SJSA1 (cell line): ENCODE measurements at regions not wholly inside any gene's neighbourhood (a gene's known extent, or its start where the extent isn't known, plus 50 kb on each side); places are given as distances from the start of the nearest gene placed in this dataset.

Source experiments
- DNase-seq, 2 experiments: peaks; one replicate each; pipeline ENCODE4 v3.0.0-alpha.2; 2015 to 2020; ENCODE audit warnings: low spot score in 2 of 2, low read depth in 1 of 2
- H3K27ac ChIP-seq: fragments of 250-450 bp; sonication (Bioruptor Pico); 2 replicates; pipeline ENCODE4 v1.5.1; 2020; ENCODE audit warnings: mild to moderate bottlenecking, moderate library complexity
- H3K27me3 ChIP-seq: fragments of 250-450 bp; sonication (Bioruptor Pico); replicated peaks from 2 replicates; pipeline ENCODE4 v1.5.1; 2020; ENCODE audit warnings: mild to moderate bottlenecking, moderate library complexity
- H3K36me3 ChIP-seq: fragments of 250-450 bp; sonication (Bioruptor Pico); 2 replicates; pipeline ENCODE4 v1.5.1; 2020; ENCODE audit warnings: mild to moderate bottlenecking
- H3K4me1 ChIP-seq: fragments of 250-450 bp; sonication (Bioruptor Pico); replicated peaks from 2 replicates; pipeline ENCODE4 v1.6.1; 2021; ENCODE audit warnings: mild to moderate bottlenecking
- H3K4me3 ChIP-seq: fragments of 250-450 bp; sonication (Bioruptor Pico); 2 replicates; pipeline ENCODE4 v1.5.1; 2020; ENCODE audit warnings: mild to moderate bottlenecking
- H3K9me3 ChIP-seq: fragments of 250-450 bp; sonication (Bioruptor Pico); replicated peaks from 2 replicates; pipeline ENCODE4 v1.5.1; 2020; ENCODE audit warnings: mild to moderate bottlenecking

DNA sequence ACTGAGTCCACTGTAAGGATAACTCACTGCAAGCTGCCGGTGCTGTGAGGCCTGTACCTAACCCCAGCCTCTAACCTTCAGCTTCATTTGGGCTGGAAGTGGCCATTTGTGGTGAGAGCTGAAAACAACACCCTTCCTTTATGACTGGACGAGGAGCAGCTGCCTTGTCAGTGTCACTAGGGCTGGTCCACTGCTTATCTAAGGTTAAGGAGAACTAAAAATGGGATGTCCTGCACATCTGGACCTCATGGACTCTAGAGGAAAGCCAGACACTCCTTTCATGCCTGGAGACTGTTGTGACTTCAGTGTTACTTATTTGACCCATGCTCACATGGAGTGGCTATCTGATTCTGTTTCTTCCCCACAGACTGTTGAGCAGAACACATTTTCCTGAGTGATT, 139.9 kb downstream of the ZNF518B start:
- no peaks in the 10 kb centered on the region for H3K27me3 ChIP-seq
- no peaks in the 10 kb centered on the region for H3K9me3 ChIP-seq
- H3K4me1 ChIP-seq, result no peaks in the 10 kb centered on the region
- H3K4me3 ChIP-seq, result no peak overlapping the region
- no peaks in the 10 kb centered on the region for H3K36me3 ChIP-seq
- H3K27ac ChIP-seq, result no peak overlapping the region
- no peak for DNase-seq

- no peak overlapping the region for H3K4me3 ChIP-seq
- no peaks in the 10 kb centered on the region for H3K9me3 ChIP-seq
- no peaks in the 10 kb centered on the region for H3K27me3 ChIP-seq
- no peak overlapping the region for H3K27ac ChIP-seq
- no peaks in the 10 kb centered on the region for H3K36me3 ChIP-seq
- no peaks in the 10 kb centered on the region for H3K4me1 ChIP-seq
- no peak for DNase-seq
These were observed 140.4 kb downstream of the ZNF518B start for GRCh38 chr4:10316851-10317250.

- no peaks in the 10 kb centered on the region for H3K36me3 ChIP-seq
- no peaks in the 10 kb centered on the region for H3K27me3 ChIP-seq
- no peak overlapping the region for H3K27ac ChIP-seq
- H3K4me1 ChIP-seq, result no peaks in the 10 kb centered on the region
- no peak for DNase-seq
- H3K4me3 ChIP-seq, result no peak overlapping the region
- H3K9me3 ChIP-seq, result no peaks in the 10 kb centered on the region
These were observed 141.6 kb downstream of the ZNF518B start for GRCh38 chr4:10315638-10316037.

- H3K4me1 ChIP-seq, result no peaks in the 10 kb centered on the region
- DNase-seq, result no peak
- H3K27ac ChIP-seq, result no peak overlapping the region
- H3K36me3 ChIP-seq, result no peaks in the 10 kb centered on the region
- H3K9me3 ChIP-seq, result no peaks in the 10 kb centered on the region
- no peaks in the 10 kb centered on the region for H3K27me3 ChIP-seq
- no peak overlapping the region for H3K4me3 ChIP-seq
These were observed 144.7 kb downstream of the ZNF518B start for GRCh38 chr4:10312568-10312967.

- no peak for DNase-seq
- Histone ChIP-seq H3K4me1 (no peaks in the 10 kb centered on the region), H3K27me3 (no peaks in the 10 kb centered on the region), H3K27ac (no peak overlapping the region), H3K9me3 (no peaks in the 10 kb centered on the region), H3K4me3 (no peak overlapping the region), H3K36me3 (no peaks in the 10 kb centered on the region)
These were observed 145.3 kb downstream of the ZNF518B start for GRCh38 chr4:10311939-10312338.

- Histone ChIP-seq H3K9me3 (no peaks in the 10 kb centered on the region), H3K27me3 (no peaks in the 10 kb centered on the region), H3K4me1 (no peaks in the 10 kb centered on the region), H3K27ac (no peak overlapping the region), H3K36me3 (no peaks in the 10 kb centered on the region), H3K4me3 (no peak overlapping the region)
- no peak for DNase-seq
These were observed 151.4 kb downstream of the ZNF518B start for GRCh38 chr4:10305816-10306215.

DNA sequence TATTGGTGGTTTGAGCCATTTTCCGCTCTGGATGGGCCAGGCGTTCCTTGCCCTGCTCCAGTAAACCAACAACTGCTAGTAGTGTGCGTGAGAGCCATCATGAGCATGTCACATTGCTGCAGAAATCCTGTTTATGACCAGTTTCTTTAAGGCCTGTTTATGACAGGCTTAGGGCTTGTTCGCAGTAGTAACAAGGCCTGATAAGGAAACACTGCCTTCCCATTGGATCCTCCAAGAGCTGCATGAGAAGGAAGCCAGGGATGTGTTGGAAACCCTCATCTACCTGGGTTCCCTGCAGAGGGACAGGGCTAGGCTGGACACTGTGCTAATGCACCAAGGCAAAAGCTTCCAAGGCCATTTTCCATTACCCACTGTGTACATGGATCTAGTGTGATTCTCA, 153.9 kb downstream of the ZNF518B start:
- no peak overlapping the region for H3K27ac ChIP-seq
- H3K36me3 ChIP-seq, result no peaks in the 10 kb centered on the region
- no peak for DNase-seq
- H3K4me1 ChIP-seq, result no peaks in the 10 kb centered on the region
- no peaks in the 10 kb centered on the region for H3K27me3 ChIP-seq
- H3K4me3 ChIP-seq, result no peak overlapping the region
- no peaks in the 10 kb centered on the region for H3K9me3 ChIP-seq

- DNase-seq, result no peak
- Histone ChIP-seq H3K4me3 (no peak overlapping the region), H3K27me3 (no peaks in the 10 kb centered on the region), H3K36me3 (no peaks in the 10 kb centered on the region), H3K9me3 (no peaks in the 10 kb centered on the region), H3K4me1 (no peaks in the 10 kb centered on the region), H3K27ac (no peak overlapping the region)
These were observed 155.1 kb downstream of the ZNF518B start for GRCh38 chr4:10302096-10302495.

DNA sequence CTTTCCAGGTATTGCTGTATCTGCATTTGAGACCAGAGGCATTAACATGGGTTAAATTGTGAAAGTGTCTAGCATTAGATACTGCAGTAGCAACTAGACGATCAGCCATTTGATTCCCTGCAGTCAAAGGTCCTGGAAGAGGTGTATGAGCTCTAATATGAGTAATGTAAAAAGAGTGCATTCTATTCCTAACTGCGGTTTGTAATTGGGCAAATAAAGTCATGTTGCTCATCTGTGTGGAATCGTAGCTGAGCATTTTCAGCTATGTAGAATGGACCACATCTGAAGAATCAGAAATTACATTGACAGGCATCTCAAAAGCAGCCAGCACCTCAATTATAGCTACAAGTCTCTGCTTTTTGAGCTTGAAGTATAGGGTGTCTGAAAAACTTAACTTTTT, 157.6 kb downstream of the ZNF518B start:
- DNase-seq, result no peak
- no peak overlapping the region for H3K27ac ChIP-seq

DNA sequence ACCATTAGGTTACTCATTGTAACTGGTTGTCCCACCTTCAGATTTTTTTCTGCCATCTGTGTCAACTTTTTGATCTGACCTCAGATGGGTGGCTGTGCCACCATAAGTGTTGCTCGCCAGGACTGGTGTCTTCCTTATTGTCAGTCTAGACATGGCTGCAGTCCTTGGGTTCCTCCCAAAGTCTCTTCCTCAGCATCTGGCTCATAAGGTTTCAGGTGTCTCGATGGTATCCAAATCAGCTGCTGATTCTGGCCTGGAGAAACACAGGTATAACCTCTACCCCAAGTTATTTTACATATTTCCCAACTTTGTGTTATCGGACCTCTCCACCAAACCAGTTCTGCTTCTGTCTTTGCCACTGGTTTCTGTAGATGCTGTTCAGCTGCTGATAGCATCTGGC, 158.5 kb downstream of the ZNF518B start:
- Histone ChIP-seq H3K27me3 (no peaks in the 10 kb centered on the region), H3K4me3 (no peak overlapping the region), H3K4me1 (no peaks in the 10 kb centered on the region), H3K27ac (no peak overlapping the region), H3K9me3 (no peaks in the 10 kb centered on the region), H3K36me3 (no peaks in the 10 kb centered on the region)
- DNase-seq, result no peak

More for the DNA sequence above, 157.6 kb downstream of the ZNF518B start:
- no peaks in the 10 kb centered on the region for H3K27me3 ChIP-seq
- H3K9me3 ChIP-seq, result no peaks in the 10 kb centered on the region
- H3K4me1 ChIP-seq, result no peaks in the 10 kb centered on the region
- no peak overlapping the region for H3K4me3 ChIP-seq
- H3K36me3 ChIP-seq, result no peaks in the 10 kb centered on the region

GRCh38 chr4:10296730-10297129, 160.5 kb downstream of the ZNF518B start:
- no peaks in the 10 kb centered on the region for H3K27me3 ChIP-seq
- H3K27ac ChIP-seq, result no peak overlapping the region
- H3K9me3 ChIP-seq, result no peaks in the 10 kb centered on the region
- H3K4me1 ChIP-seq, result no peaks in the 10 kb centered on the region
- no peaks in the 10 kb centered on the region for H3K36me3 ChIP-seq
- no peak for DNase-seq
- no peak overlapping the region for H3K4me3 ChIP-seq

- Histone ChIP-seq H3K36me3 (no peaks in the 10 kb centered on the region), H3K27me3 (no peaks in the 10 kb centered on the region), H3K9me3 (no peaks in the 10 kb centered on the region), H3K4me1 (no peaks in the 10 kb centered on the region), H3K4me3 (no peak overlapping the region), H3K27ac (no peak overlapping the region)
- DNase-seq, result no peak
These were observed 161.9 kb downstream of the ZNF518B start for GRCh38 chr4:10295301-10295700.

DNA sequence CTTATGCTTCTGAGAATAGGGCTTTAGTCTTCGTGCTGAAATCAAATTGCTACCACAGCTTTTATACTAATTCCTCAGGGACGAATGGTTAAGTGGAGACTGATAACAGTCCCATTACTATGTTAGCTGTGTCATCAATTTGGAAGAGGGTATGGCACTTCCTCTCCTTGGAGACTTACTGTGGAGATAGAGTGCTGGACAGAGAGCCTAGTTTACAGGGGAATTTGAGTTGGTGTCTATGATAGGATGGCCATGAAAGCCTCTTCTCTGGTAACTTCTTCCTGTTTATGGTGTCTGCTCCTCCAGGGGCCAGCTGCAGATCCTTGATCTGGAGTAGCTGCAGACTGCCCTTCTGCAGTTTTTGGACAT, 167.7 kb downstream of the ZNF518B start:
- no peak overlapping the region for H3K4me3 ChIP-seq
- no peaks in the 10 kb centered on the region for H3K9me3 ChIP-seq
- DNase-seq, result no peak
- no peaks in the 10 kb centered on the region for H3K36me3 ChIP-seq
- H3K4me1 ChIP-seq, result no peaks in the 10 kb centered on the region
- H3K27me3 ChIP-seq, result no peaks in the 10 kb centered on the region
- H3K27ac ChIP-seq, result no peak overlapping the region

DNA sequence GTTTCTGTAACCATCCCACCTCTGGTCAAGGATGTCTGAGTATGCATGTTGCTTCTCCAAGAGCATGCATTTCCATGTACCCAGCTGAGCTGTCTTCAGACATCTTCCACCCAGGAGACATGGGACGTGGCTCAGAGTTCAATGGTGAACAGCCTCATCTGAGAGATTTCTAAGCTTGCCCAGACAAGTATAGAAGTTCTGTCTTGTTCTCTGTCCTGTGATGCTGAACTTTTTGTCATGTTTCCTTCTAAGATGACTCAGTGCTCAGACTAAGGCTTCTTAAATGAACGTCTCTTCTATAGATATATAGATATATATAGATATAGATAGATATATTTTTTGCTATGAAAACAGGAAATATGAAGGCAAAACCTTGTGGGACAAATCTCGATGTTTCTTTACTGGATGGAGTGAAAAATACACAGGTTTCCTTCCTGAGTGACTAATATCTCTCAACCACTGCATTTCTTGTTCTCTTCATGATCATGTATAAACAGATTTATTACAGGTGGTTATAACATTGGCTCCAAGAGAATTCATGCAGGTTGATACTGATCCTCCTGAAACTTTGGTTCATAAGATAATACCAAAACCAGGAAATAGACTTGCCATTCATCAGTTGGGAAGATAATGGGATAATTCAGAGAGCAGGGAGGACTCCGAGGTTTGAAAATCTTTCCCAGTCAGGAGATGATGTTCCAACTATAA, 168.2 kb downstream of the ZNF518B start:
- Histone ChIP-seq H3K36me3 (no peaks in the 10 kb centered on the region), H3K27me3 (no peaks in the 10 kb centered on the region), H3K9me3 (no peaks in the 10 kb centered on the region), H3K27ac (no peak overlapping the region), H3K4me3 (no peak overlapping the region), H3K4me1 (no peaks in the 10 kb centered on the region)
- DNase-seq, result no peak

- no peak for DNase-seq
- no peak overlapping the region for H3K4me3 ChIP-seq
- H3K27me3 ChIP-seq, result no peaks in the 10 kb centered on the region
- no peak overlapping the region for H3K27ac ChIP-seq
- H3K9me3 ChIP-seq, result no peaks in the 10 kb centered on the region
- no peaks in the 10 kb centered on the region for H3K36me3 ChIP-seq
- H3K4me1 ChIP-seq, result no peaks in the 10 kb centered on the region
These were observed 168.4 kb upstream of the WDR1 start for GRCh38 chr4:10285028-10285427.
